Ovary (tissue), 3 donors: ENCODE measurements at regions not wholly inside any gene's neighbourhood (a gene's known extent, or its start where the extent isn't known, plus 50 kb on each side); places are given as distances from the start of the nearest gene placed in this dataset.

ENCODE experiments used
- CTCF ChIP-seq, 3 donors: fragments of 450-650 bp in 2 of 3; fragments of 200-600 bp in 1 of 3; IDR thresholded peaks; one replicate each; pipeline versions ENCODE4 v1.5.1 to v1.8.0; 2016 to 2022; ENCODE audit warnings: antibody characterized with exemption in 3 of 3, mild to moderate bottlenecking in 1 of 3
- EP300 ChIP-seq: sonication (generic); formaldehyde crosslinking; IDR thresholded peaks from one replicate; pipeline ENCODE4 v1.6.1; 2017; ENCODE audit warnings: antibody characterized with exemption
- POLR2A ChIP-seq: fragments of 450-650 bp; IDR thresholded peaks from one replicate; pipeline ENCODE4 v1.6.1; 2017; ENCODE audit warnings: antibody characterized with exemption, mild to moderate bottlenecking, moderate library complexity
- donor health status: DM: no; HTN: no; CAD: no.

GRCh38 chr12:92226961-92227360 lies 81.3 kb upstream of the BTG1 start:
- TF ChIP-seq CTCF (IDR thresholded peaks at IDR 0.05) (no peak), POLR2A (no peak), EP300 (no peak)
